Stimulated activated CD4-positive, alpha-beta T cell treated with anti-CD3 and anti-CD28 coated beads, Interleukin-4, amount 100 ng/mL, for 4 hours (primary cell): ENCODE measurements at regions not wholly inside any gene's neighbourhood (a gene's known extent, or its start where the extent isn't known, plus 50 kb on each side); places are given as distances from the start of the nearest gene placed in this dataset.

ENCODE experiments used
- DNase-seq, 2 experiments: peaks; one replicate each; pipeline ENCODE4 v3.0.0-alpha.2; 2020

DNA sequence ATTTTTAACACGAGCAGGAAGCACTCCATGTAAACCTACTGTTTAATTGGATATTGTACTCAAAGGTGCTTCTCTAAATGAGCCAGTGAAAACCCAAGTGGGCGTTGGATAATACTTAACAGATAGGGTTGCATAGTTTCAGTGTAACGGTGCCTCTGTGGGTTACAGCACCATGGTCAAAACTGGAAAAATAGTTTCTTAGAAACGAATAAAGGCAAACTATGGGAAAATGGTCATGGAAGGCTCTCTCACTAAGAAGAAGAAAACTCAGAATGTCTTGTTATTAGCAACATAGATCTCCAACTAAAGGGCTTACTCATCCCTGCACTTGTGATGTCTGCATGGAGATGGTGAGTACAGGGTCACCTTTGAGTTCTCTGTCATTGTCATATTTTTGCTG is 59.1 kb upstream of the NEDD9 start:
- DNase-seq: no peak

DNA sequence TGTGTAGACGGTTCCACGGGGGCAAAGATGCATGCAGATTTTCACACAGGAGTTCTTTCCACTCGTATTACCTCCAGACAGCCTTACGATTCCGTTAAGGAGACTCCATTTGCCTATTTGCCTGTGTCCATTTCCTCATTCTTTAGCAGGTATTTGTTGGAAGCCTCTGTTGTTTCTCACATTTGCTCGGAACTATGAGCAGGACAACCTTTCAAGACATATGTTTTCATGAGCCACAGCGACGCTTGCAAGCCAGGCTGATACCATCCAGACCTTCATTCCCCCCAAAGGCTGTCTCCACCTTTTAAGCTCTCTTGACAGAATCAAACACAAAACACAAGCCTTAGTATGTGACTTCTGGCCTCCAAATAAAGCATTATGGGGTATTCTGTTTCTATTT is 57.6 kb upstream of the NEDD9 start:
- DNase-seq: no peak

DNA sequence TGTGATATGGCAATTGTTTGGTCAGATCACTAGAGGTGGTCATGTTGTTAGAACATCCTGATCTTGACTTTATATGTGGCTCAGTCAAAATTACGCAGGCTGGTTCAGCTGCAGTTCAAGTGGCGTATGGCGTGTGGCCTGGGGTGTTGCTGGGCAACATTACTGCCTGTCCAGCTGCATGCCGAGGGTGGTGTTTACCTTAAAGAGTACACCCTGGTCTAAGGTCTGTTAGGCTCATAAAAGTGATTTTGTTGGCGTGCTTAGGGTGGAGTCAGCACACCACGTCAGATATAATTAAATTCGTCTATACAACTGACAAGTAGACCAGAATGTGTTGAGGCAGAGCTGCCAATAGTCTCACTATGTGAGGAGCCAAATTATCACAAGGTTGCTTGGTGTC is 55.6 kb upstream of the NEDD9 start:
- no peak for DNase-seq

DNA sequence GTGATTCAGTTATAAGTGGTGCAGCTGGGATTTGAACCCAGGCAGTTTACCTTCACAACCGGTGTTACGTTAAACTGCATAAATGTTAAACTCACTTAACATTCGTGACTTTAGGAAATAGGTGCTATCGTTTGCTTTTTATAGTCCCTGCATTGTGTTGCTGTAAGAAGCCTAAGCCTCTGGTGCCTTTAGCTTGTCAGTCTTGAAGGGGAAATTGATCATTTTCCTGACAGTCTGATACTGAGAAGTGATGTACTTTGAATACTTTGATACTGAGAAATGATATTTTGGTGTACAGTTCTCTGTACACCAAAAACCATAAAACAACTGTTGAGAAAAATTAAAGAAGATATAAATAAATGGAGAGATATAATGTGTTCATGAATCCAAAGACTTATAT is 52.5 kb upstream of the NEDD9 start:
- no peak for DNase-seq

DNA sequence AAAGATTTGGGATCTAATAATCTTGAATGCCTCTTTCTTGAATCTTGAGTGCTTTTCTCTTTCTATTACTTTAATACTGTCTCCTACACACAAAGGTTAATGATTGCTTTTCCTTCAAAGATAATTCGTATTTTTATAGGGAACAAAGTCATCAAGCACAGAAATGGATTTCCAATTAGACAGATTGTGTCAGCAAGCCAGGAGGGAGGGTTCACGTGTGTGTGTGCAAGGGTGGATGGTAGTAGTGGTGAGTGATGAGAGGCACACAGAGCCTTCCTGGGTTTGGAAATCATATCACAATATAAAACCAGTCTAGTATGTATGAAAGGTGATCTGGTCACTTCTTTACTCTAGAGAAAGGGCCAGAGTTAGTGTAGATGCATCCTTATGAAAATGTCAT is 51.2 kb upstream of the NEDD9 start:
- no peak for DNase-seq

DNA sequence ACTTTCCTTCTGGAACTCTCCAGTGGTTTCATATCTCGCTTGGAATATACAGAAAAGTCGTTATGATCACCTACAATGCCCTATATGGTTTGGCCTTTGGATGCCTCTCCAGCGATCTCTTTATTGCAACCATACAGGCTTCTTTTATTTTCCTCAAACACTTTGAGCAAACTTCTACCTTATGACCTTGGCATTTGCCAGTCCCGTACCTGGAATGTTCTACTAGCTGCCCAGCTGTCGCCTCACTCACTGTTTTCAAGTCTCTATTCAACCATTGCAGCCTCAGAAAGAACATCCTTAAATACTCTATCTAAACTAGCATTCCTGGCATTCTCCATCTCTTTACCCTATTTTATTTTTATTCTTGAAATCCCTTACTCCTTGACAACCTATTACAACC is 50.4 kb upstream of the NEDD9 start:
- DNase-seq: no peak
